GM21390 (cell line): ENCODE measurements at regions not wholly inside any gene's neighbourhood (a gene's known extent, or its start where the extent isn't known, plus 50 kb on each side); places are given as distances from the start of the nearest gene placed in this dataset.

Experiments used
- ATAC-seq: cut with Tn5 transposase; IDR thresholded peaks from one replicate; pipeline ENCODE4 v1.9.1; 2021; ENCODE audit not compliant: unreplicated experiment

- ATAC-seq = no peak
These were observed 95.5 kb upstream of the ATP6AP2 start for GRCh38 chrX:40485102-40485826.

GRCh38 chrX:40484408-40485091 is 96.2 kb upstream of the ATP6AP2 start:
- ATAC-seq = no peak

- no peak for ATAC-seq
These were observed 97.3 kb upstream of the ATP6AP2 start for GRCh38 chrX:40483502-40483901.

- no peak for ATAC-seq
These were observed 100.9 kb upstream of the ATP6AP2 start for GRCh38 chrX:40479777-40480318.

GRCh38 chrX:40478474-40479065 is 102.2 kb upstream of the ATP6AP2 start:
- ATAC-seq = no peak

- ATAC-seq = no peak
These were observed 103.8 kb upstream of the ATP6AP2 start for GRCh38 chrX:40476958-40477357.

GRCh38 chrX:40474645-40475044 is 106.1 kb upstream of the ATP6AP2 start:
- no peak for ATAC-seq

GRCh38 chrX:40474205-40474626 is 106.6 kb upstream of the ATP6AP2 start:
- ATAC-seq = no peak

GRCh38 chrX:40473460-40474204 is 107.1 kb upstream of the ATP6AP2 start:
- ATAC-seq = no peak

GRCh38 chrX:40471965-40472648 is 108.7 kb upstream of the ATP6AP2 start:
- no peak for ATAC-seq

- ATAC-seq = no peak
These were observed 109.8 kb upstream of the ATP6AP2 start for GRCh38 chrX:40470830-40471429.

- no peak for ATAC-seq
These were observed 111.5 kb upstream of the ATP6AP2 start for GRCh38 chrX:40469316-40469715.

- ATAC-seq = no peak
These were observed 112.5 kb upstream of the ATP6AP2 start for GRCh38 chrX:40468033-40468846.

GRCh38 chrX:40467454-40467853 is 113.3 kb upstream of the ATP6AP2 start:
- ATAC-seq = no peak

- no peak for ATAC-seq
These were observed 114.8 kb upstream of the ATP6AP2 start for GRCh38 chrX:40465735-40466551.

GRCh38 chrX:40462795-40463194 is 118.0 kb upstream of the ATP6AP2 start:
- no peak for ATAC-seq

GRCh38 chrX:40460926-40461325 is 119.8 kb upstream of the ATP6AP2 start:
- no peak for ATAC-seq

- ATAC-seq = no peak
These were observed 121.1 kb upstream of the ATP6AP2 start for GRCh38 chrX:40459571-40460158.
